GM19043 (cell line): ENCODE measurements at regions not wholly inside any gene's neighbourhood (a gene's known extent, or its start where the extent isn't known, plus 50 kb on each side); places are given as distances from the start of the nearest gene placed in this dataset.

ENCODE experiments used
- ATAC-seq: cut with Tn5 transposase; IDR thresholded peaks from one replicate; pipeline ENCODE4 v1.9.1; 2021; ENCODE audit warnings: low read depth; ENCODE audit not compliant: unreplicated experiment

GRCh38 chr4:24249972-24250371, 334.4 kb downstream of the DHX15 start:
- ATAC-seq = no peak

GRCh38 chr4:24248674-24249630, 335.4 kb downstream of the DHX15 start:
- no peak for ATAC-seq

GRCh38 chr4:24245491-24245820, 338.9 kb downstream of the DHX15 start:
- ATAC-seq = no peak

GRCh38 chr4:24244663-24245490, 339.5 kb downstream of the DHX15 start:
- no peak for ATAC-seq

GRCh38 chr4:24243641-24244040, 340.7 kb downstream of the DHX15 start:
- ATAC-seq = no peak

- ATAC-seq = no peak
Measured at GRCh38 chr4:24241511-24241910, 342.8 kb downstream of the DHX15 start.

GRCh38 chr4:24240655-24241054, 343.7 kb downstream of the DHX15 start:
- no peak for ATAC-seq

- no peak for ATAC-seq
Measured at GRCh38 chr4:24237709-24238108, 346.6 kb downstream of the DHX15 start.

- no peak for ATAC-seq
Measured at GRCh38 chr4:24236532-24236931, 346.7 kb upstream of the PPARGC1A start.

- no peak for ATAC-seq
Measured at GRCh38 chr4:24236120-24236519, 346.3 kb upstream of the PPARGC1A start.

GRCh38 chr4:24235618-24236017, 345.8 kb upstream of the PPARGC1A start:
- ATAC-seq = no peak

GRCh38 chr4:24234288-24234848, 344.5 kb upstream of the PPARGC1A start:
- no peak for ATAC-seq

GRCh38 chr4:24230955-24231354, 341.1 kb upstream of the PPARGC1A start:
- ATAC-seq = no peak

GRCh38 chr4:24229978-24230377, 340.1 kb upstream of the PPARGC1A start:
- no peak for ATAC-seq

- no peak for ATAC-seq
Measured at GRCh38 chr4:24228692-24229091, 338.8 kb upstream of the PPARGC1A start.

- no peak for ATAC-seq
Measured at GRCh38 chr4:24226667-24227066, 336.8 kb upstream of the PPARGC1A start.

GRCh38 chr4:24226023-24226422, 336.2 kb upstream of the PPARGC1A start:
- ATAC-seq = no peak

- ATAC-seq = no peak
Measured at GRCh38 chr4:24224446-24224845, 334.6 kb upstream of the PPARGC1A start.

- ATAC-seq = no peak
Measured at GRCh38 chr4:24219209-24219608, 329.4 kb upstream of the PPARGC1A start.

- ATAC-seq = no peak
Measured at GRCh38 chr4:24218566-24218965, 328.7 kb upstream of the PPARGC1A start.

GRCh38 chr4:24214796-24215195, 324.9 kb upstream of the PPARGC1A start:
- no peak for ATAC-seq
